ENCODE measurements at regions not wholly inside any gene's neighbourhood (a gene's known extent, or its start where the extent isn't known, plus 50 kb on each side); places are given as distances from the start of the nearest gene placed in this dataset.

GRCh38 chr11:104238916-104239315 is 75.0 kb upstream of the PDGFD start:
- FAIRE-seq, result no peak

GRCh38 chr11:104225047-104225446 is 61.1 kb upstream of the PDGFD start:
- TF ChIP-seq PAX5 (IDR thresholded peaks at IDR 0.05; ENCODE audit: insufficient read depth, low read length, severe bottlenecking) (no peak), TAF1 (IDR thresholded peaks at IDR 0.05; ENCODE audit: low read depth, low read length) (no peak), POU2F2 (IDR thresholded peaks at IDR 0.05; ENCODE audit: low read depth, low read length) (no peak), POLR2AphosphoS5 (IDR thresholded peaks at IDR 0.05; ENCODE audit: low read depth, low read length) (no peak), POLR2A (IDR thresholded peaks at IDR 0.05; ENCODE audit: low read depth, low read length) (no peak), SPI1 (IDR thresholded peaks at IDR 0.05; ENCODE audit: low read depth, low read length) (no peak)

More at GRCh38 chr11:104238916-104239315, 75.0 kb upstream of the PDGFD start:
- no peak for DNase-seq (ENCODE audit: insufficient read length, low spot score)
- no peak for TF ChIP-seq POLR2AphosphoS5 (IDR thresholded peaks at IDR 0.05; ENCODE audit: low read depth, low read length)
- no peak for TF ChIP-seq POU2F2 (IDR thresholded peaks at IDR 0.05; ENCODE audit: low read depth, low read length)
- no peak for TF ChIP-seq SPI1 (IDR thresholded peaks at IDR 0.05; ENCODE audit: low read depth, low read length)
- TF ChIP-seq TAF1 (IDR thresholded peaks at IDR 0.05; ENCODE audit: low read depth, low read length), result no peak
- TF ChIP-seq POLR2A (IDR thresholded peaks at IDR 0.05; ENCODE audit: low read depth, low read length), result no peak
- no peak for TF ChIP-seq PAX5 (IDR thresholded peaks at IDR 0.05; ENCODE audit: insufficient read depth, low read length, severe bottlenecking)

GRCh38 chr11:104222464-104222863 is 58.5 kb upstream of the PDGFD start:
- TF ChIP-seq POU2F2 (IDR thresholded peaks at IDR 0.05; ENCODE audit: low read depth, low read length) (no peak), TAF1 (IDR thresholded peaks at IDR 0.05; ENCODE audit: low read depth, low read length) (no peak), POLR2AphosphoS5 (IDR thresholded peaks at IDR 0.05; ENCODE audit: low read depth, low read length) (no peak), PAX5 (IDR thresholded peaks at IDR 0.05; ENCODE audit: insufficient read depth, low read length, severe bottlenecking) (no peak), POLR2A (IDR thresholded peaks at IDR 0.05; ENCODE audit: low read depth, low read length) (no peak), SPI1 (IDR thresholded peaks at IDR 0.05; ENCODE audit: low read depth, low read length) (no peak)
- no peak for FAIRE-seq
- DNase-seq (ENCODE audit: insufficient read length, low spot score), result no peak

More at GRCh38 chr11:104225047-104225446, 61.1 kb upstream of the PDGFD start:
- DNase-seq (ENCODE audit: insufficient read length, low spot score), result no peak
- no peak for FAIRE-seq

- DNase-seq (ENCODE audit: insufficient read length, low spot score) (no peak), FAIRE-seq (no peak)
Observed at GRCh38 chr11:104221455-104221854, 57.5 kb upstream of the PDGFD start.

GRCh38 chr11:104219096-104219495 is 55.1 kb upstream of the PDGFD start:
- no peak for TF ChIP-seq POU2F2 (IDR thresholded peaks at IDR 0.05; ENCODE audit: low read depth, low read length)
- no peak for TF ChIP-seq TAF1 (IDR thresholded peaks at IDR 0.05; ENCODE audit: low read depth, low read length)
- TF ChIP-seq PAX5 (IDR thresholded peaks at IDR 0.05; ENCODE audit: insufficient read depth, low read length, severe bottlenecking), result no peak
- no peak for FAIRE-seq
- DNase-seq (ENCODE audit: insufficient read length, low spot score), result no peak

More at GRCh38 chr11:104221455-104221854, 57.5 kb upstream of the PDGFD start:
- TF ChIP-seq POLR2A (IDR thresholded peaks at IDR 0.05; ENCODE audit: low read depth, low read length), result no peak
- TF ChIP-seq PAX5 (IDR thresholded peaks at IDR 0.05; ENCODE audit: insufficient read depth, low read length, severe bottlenecking), result no peak
- no peak for TF ChIP-seq SPI1 (IDR thresholded peaks at IDR 0.05; ENCODE audit: low read depth, low read length)
- no peak for TF ChIP-seq POLR2AphosphoS5 (IDR thresholded peaks at IDR 0.05; ENCODE audit: low read depth, low read length)
- no peak for TF ChIP-seq TAF1 (IDR thresholded peaks at IDR 0.05; ENCODE audit: low read depth, low read length)
- TF ChIP-seq POU2F2 (IDR thresholded peaks at IDR 0.05; ENCODE audit: low read depth, low read length), result no peak

GRCh38 chr11:104214517-104214916 is 50.6 kb upstream of the PDGFD start:
- no peak for DNase-seq (ENCODE audit: insufficient read length, low spot score)
- no peak for FAIRE-seq
- TF ChIP-seq POLR2AphosphoS5 (IDR thresholded peaks at IDR 0.05; ENCODE audit: low read depth, low read length), result no peak
- TF ChIP-seq POLR2A (IDR thresholded peaks at IDR 0.05; ENCODE audit: low read depth, low read length), result no peak
- no peak for TF ChIP-seq PAX5 (IDR thresholded peaks at IDR 0.05; ENCODE audit: insufficient read depth, low read length, severe bottlenecking)
- TF ChIP-seq SPI1 (IDR thresholded peaks at IDR 0.05; ENCODE audit: low read depth, low read length), result no peak
- no peak for TF ChIP-seq TAF1 (IDR thresholded peaks at IDR 0.05; ENCODE audit: low read depth, low read length)
- no peak for TF ChIP-seq POU2F2 (IDR thresholded peaks at IDR 0.05; ENCODE audit: low read depth, low read length)

Measured in GM12891 (cell line).